HepG2 (cell line): ENCODE measurements at regions not wholly inside any gene's neighbourhood (a gene's known extent, or its start where the extent isn't known, plus 50 kb on each side); places are given as distances from the start of the nearest gene placed in this dataset.

Source experiments
- CHD2 ChIP-seq: IDR thresholded peaks from 2 replicates; pipeline ENCODE4 v1.6.1; 2011; ENCODE audit warnings: low read depth, low read length, improper control_type of control experiment
- FLYWCH1 ChIP-seq: sonication (generic); formaldehyde crosslinking; IDR thresholded peaks from 2 replicates; pipeline ENCODE4 v1.8.1; 2023; ENCODE audit warnings: mild to moderate bottlenecking, missing genetic modification reagents
- FOSL2 ChIP-seq: sonication (generic); formaldehyde crosslinking; IDR thresholded peaks from 2 replicates; pipeline ENCODE4 v1.4.0; 2020; ENCODE audit warnings: missing genetic modification reagents
- FOXP1 ChIP-seq, 2 experiments: fragments of 450-650 bp in 1 of 2; IDR thresholded peaks; 2 replicates each; pipeline ENCODE4 v1.6.1; 2017 to 2018; ENCODE audit warnings: antibody characterized with exemption in 1 of 2
- HNF4A ChIP-seq: sonication (generic); formaldehyde crosslinking; IDR thresholded peaks from 2 replicates; pipeline ENCODE4 v1.4.0; 2020; ENCODE audit warnings: missing genetic modification reagents
- MEF2D ChIP-seq: sonication (generic); formaldehyde crosslinking; IDR thresholded peaks from 2 replicates; pipeline ENCODE4 v1.5.1; 2020; ENCODE audit warnings: mild to moderate bottlenecking, missing genetic modification reagents
- NFE2L2 ChIP-seq: fragments of 150-350 bp; IDR thresholded peaks from 2 replicates; pipeline ENCODE4 v1.6.1; 2014; ENCODE audit warnings: low read length
- ONECUT2 ChIP-seq: sonication (generic); formaldehyde crosslinking; IDR thresholded peaks from 2 replicates; pipeline ENCODE4 v1.4.0; 2020; ENCODE audit warnings: missing genetic modification reagents
- PHF21A ChIP-seq: sonication (generic); formaldehyde crosslinking; IDR thresholded peaks from 2 replicates; pipeline ENCODE4 v1.5.0; 2020; ENCODE audit warnings: mild to moderate bottlenecking, missing genetic modification reagents
- SIN3A ChIP-seq: IDR thresholded peaks from 2 replicates; pipeline ENCODE4 v1.6.1; 2011; ENCODE audit warnings: low read depth, mild to moderate bottlenecking, control low read depth, low read length, borderline replicate concordance
- U2AF1 ChIP-seq: fragments of 200-400 bp; formaldehyde crosslinking; optimal IDR thresholded peaks from 2 replicates; pipeline ENCODE3; 2017; ENCODE audit warnings: mild to moderate bottlenecking, low read depth, low read length
- ZFYVE20 ChIP-seq: sonication (generic); formaldehyde crosslinking; IDR thresholded peaks from 2 replicates; pipeline ENCODE4 v1.8.0; 2023; ENCODE audit warnings: low read depth, mild to moderate bottlenecking, moderate library complexity, missing genetic modification reagents, borderline replicate concordance
- ZNF614 ChIP-seq: IDR thresholded peaks from 2 replicates; pipeline ENCODE4 v1.6.1; 2018; ENCODE audit warnings: missing biosample characterization, missing genetic modification reagents, inconsistent platforms, borderline replicate concordance
- TF ChIP-seq, protein P1 (sequence below): sonication (generic); formaldehyde crosslinking; IDR thresholded peaks from 2 replicates; pipeline ENCODE4 v1.4.0; 2020; ENCODE audit warnings: missing genetic modification reagents, low read depth, mild to moderate bottlenecking, borderline replicate concordance
- TF ChIP-seq, protein P2 (sequence below), 2 experiments: fragments of 450-650 bp in 1 of 2; sonication (generic) in 1 of 2; formaldehyde crosslinking; IDR thresholded peaks; 2 replicates each; pipeline versions ENCODE4 v1.5.0 to v1.8.0; 2020 to 2022; ENCODE audit warnings: mild to moderate bottlenecking in 1 of 2, missing genetic modification reagents in 1 of 2
- TF ChIP-seq, protein P3 (sequence below): sonication (generic); formaldehyde crosslinking; IDR thresholded peaks from 2 replicates; pipeline ENCODE4 v1.8.1; 2022; ENCODE audit warnings: low read depth, mild to moderate bottlenecking, missing genetic modification reagents
- TF ChIP-seq, protein P4 (sequence below): sonication (generic); formaldehyde crosslinking; IDR thresholded peaks from 2 replicates; pipeline ENCODE4 v1.5.0; 2020; ENCODE audit warnings: missing genetic modification reagents
- TF ChIP-seq, protein P5 (sequence below): sonication (generic); formaldehyde crosslinking; IDR thresholded peaks from 2 replicates; pipeline ENCODE4 v1.4.0; 2020; ENCODE audit warnings: mild to moderate bottlenecking, missing genetic modification reagents
- TF ChIP-seq, protein P6 (sequence below): sonication (generic); formaldehyde crosslinking; IDR thresholded peaks from 2 replicates; pipeline ENCODE4 v1.4.0; 2020; ENCODE audit warnings: missing genetic modification reagents

DNA sequence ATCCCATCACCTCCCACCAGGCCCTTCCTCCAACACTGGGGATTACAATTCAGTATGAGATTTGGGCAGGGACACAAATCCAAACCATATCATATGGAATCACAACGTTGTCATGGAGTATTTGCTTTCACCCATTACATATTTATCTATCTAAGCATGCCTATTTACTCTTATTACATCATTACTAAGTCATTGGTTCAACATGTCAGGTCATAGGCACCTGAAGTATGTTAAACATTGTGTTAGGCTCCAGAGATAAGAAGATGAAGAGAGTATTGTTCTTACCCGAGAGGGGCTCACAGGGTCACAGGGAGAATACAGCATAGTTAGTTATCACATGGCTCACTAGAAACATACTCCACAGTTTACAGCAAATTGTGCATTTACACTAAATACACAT lies 150.5 kb downstream of the TMEM161B start (continued):
- TF ChIP-seq PHF21A (CRISPR knock-in tag), result no peak
- TF ChIP-seq, protein P1, sequence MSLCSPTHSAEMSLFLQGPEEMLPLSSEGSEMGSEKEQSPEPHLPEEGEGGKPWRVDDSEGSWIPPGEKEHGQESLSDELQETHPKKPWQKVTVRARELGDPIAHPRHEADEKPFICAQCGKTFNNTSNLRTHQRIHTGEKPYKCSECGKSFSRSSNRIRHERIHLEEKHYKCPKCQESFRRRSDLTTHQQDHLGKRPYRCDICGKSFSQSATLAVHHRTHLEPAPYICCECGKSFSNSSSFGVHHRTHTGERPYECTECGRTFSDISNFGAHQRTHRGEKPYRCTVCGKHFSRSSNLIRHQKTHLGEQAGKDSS (CRISPR knock-in tag), result no peak
- no peak for TF ChIP-seq ZNF614 (CRISPR knock-in tag)
- TF ChIP-seq, protein P2, sequence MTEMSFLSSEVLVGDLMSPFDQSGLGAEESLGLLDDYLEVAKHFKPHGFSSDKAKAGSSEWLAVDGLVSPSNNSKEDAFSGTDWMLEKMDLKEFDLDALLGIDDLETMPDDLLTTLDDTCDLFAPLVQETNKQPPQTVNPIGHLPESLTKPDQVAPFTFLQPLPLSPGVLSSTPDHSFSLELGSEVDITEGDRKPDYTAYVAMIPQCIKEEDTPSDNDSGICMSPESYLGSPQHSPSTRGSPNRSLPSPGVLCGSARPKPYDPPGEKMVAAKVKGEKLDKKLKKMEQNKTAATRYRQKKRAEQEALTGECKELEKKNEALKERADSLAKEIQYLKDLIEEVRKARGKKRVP (CRISPR knock-in tag; IDR thresholded peaks at IDR 0.05), result peak in 1 of 2 experiments; percentile 43; a peak in 1 of 4 replicates
- TF ChIP-seq, protein P3, sequence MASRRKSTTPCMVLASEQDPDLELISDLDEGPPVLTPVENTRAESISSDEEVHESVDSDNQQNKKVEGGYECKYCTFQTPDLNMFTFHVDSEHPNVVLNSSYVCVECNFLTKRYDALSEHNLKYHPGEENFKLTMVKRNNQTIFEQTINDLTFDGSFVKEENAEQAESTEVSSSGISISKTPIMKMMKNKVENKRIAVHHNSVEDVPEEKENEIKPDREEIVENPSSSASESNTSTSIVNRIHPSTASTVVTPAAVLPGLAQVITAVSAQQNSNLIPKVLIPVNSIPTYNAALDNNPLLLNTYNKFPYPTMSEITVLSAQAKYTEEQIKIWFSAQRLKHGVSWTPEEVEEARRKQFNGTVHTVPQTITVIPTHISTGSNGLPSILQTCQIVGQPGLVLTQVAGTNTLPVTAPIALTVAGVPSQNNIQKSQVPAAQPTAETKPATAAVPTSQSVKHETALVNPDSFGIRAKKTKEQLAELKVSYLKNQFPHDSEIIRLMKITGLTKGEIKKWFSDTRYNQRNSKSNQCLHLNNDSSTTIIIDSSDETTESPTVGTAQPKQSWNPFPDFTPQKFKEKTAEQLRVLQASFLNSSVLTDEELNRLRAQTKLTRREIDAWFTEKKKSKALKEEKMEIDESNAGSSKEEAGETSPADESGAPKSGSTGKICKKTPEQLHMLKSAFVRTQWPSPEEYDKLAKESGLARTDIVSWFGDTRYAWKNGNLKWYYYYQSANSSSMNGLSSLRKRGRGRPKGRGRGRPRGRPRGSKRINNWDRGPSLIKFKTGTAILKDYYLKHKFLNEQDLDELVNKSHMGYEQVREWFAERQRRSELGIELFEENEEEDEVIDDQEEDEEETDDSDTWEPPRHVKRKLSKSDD, result no peak
- no peak for TF ChIP-seq SIN3A
- TF ChIP-seq U2AF1, result no peak
- TF ChIP-seq FOXP1 (IDR thresholded peaks at IDR 0.05), result no peak
- TF ChIP-seq FOXP1 (CRISPR knock-in tag; IDR thresholded peaks at IDR 0.05), result peak; percentile 64
- no peak for TF ChIP-seq NFE2L2
- TF ChIP-seq ONECUT2 (CRISPR knock-in tag), result no peak
- TF ChIP-seq CHD2, result no peak
- TF ChIP-seq HNF4A (CRISPR knock-in tag), result no peak
- TF ChIP-seq MEF2D (CRISPR knock-in tag), result no peak
- TF ChIP-seq, protein P4, sequence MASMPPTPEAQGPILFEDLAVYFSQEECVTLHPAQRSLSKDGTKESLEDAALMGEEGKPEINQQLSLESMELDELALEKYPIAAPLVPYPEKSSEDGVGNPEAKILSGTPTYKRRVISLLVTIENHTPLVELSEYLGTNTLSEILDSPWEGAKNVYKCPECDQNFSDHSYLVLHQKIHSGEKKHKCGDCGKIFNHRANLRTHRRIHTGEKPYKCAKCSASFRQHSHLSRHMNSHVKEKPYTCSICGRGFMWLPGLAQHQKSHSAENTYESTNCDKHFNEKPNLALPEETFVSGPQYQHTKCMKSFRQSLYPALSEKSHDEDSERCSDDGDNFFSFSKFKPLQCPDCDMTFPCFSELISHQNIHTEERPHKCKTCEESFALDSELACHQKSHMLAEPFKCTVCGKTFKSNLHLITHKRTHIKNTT (CRISPR knock-in tag), result no peak
- TF ChIP-seq FOSL2 (CRISPR knock-in tag), result peak; percentile 35; the same call in 1 of the 2 replicates
- TF ChIP-seq, protein P5, sequence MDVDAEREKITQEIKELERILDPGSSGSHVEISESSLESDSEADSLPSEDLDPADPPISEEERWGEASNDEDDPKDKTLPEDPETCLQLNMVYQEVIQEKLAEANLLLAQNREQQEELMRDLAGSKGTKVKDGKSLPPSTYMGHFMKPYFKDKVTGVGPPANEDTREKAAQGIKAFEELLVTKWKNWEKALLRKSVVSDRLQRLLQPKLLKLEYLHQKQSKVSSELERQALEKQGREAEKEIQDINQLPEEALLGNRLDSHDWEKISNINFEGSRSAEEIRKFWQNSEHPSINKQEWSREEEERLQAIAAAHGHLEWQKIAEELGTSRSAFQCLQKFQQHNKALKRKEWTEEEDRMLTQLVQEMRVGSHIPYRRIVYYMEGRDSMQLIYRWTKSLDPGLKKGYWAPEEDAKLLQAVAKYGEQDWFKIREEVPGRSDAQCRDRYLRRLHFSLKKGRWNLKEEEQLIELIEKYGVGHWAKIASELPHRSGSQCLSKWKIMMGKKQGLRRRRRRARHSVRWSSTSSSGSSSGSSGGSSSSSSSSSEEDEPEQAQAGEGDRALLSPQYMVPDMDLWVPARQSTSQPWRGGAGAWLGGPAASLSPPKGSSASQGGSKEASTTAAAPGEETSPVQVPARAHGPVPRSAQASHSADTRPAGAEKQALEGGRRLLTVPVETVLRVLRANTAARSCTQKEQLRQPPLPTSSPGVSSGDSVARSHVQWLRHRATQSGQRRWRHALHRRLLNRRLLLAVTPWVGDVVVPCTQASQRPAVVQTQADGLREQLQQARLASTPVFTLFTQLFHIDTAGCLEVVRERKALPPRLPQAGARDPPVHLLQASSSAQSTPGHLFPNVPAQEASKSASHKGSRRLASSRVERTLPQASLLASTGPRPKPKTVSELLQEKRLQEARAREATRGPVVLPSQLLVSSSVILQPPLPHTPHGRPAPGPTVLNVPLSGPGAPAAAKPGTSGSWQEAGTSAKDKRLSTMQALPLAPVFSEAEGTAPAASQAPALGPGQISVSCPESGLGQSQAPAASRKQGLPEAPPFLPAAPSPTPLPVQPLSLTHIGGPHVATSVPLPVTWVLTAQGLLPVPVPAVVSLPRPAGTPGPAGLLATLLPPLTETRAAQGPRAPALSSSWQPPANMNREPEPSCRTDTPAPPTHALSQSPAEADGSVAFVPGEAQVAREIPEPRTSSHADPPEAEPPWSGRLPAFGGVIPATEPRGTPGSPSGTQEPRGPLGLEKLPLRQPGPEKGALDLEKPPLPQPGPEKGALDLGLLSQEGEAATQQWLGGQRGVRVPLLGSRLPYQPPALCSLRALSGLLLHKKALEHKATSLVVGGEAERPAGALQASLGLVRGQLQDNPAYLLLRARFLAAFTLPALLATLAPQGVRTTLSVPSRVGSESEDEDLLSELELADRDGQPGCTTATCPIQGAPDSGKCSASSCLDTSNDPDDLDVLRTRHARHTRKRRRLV (CRISPR knock-in tag), result no peak
- no peak for TF ChIP-seq FLYWCH1 (CRISPR knock-in tag)
- TF ChIP-seq, protein P6, sequence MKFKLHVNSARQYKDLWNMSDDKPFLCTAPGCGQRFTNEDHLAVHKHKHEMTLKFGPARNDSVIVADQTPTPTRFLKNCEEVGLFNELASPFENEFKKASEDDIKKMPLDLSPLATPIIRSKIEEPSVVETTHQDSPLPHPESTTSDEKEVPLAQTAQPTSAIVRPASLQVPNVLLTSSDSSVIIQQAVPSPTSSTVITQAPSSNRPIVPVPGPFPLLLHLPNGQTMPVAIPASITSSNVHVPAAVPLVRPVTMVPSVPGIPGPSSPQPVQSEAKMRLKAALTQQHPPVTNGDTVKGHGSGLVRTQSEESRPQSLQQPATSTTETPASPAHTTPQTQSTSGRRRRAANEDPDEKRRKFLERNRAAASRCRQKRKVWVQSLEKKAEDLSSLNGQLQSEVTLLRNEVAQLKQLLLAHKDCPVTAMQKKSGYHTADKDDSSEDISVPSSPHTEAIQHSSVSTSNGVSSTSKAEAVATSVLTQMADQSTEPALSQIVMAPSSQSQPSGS, result peak; percentile 19; the same call in 1 of the 2 replicates
- no peak for TF ChIP-seq ZFYVE20 (CRISPR knock-in tag)
